GM19372 (cell line): ENCODE measurements at regions not wholly inside any gene's neighbourhood (a gene's known extent, or its start where the extent isn't known, plus 50 kb on each side); places are given as distances from the start of the nearest gene placed in this dataset.

Experiments used
- ATAC-seq: cut with Tn5 transposase; IDR thresholded peaks from one replicate; pipeline ENCODE4 v1.9.1; 2021; ENCODE audit warnings: mild to moderate bottlenecking, low read depth, moderate library complexity; ENCODE audit not compliant: unreplicated experiment

DNA sequence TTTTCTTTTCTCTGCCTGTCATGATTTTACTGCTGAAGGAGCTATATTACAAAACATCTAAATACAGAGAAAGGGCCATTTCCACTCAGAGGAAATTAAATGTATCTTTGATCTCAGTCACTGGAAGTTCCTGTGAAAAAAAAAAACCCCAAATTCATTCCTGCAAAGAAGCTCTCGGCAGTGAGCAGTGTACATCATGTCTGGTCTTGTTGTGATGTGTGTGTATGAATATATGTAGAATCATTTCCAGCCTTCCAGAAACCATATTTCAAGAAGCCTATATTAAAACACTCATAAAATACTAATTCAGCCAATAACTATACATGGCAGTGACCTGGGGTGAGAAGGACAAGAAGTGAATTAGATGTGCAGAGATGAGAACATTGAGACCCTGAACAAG lies 393.2 kb upstream of the TENM4 start:
- ATAC-seq, result no peak

DNA sequence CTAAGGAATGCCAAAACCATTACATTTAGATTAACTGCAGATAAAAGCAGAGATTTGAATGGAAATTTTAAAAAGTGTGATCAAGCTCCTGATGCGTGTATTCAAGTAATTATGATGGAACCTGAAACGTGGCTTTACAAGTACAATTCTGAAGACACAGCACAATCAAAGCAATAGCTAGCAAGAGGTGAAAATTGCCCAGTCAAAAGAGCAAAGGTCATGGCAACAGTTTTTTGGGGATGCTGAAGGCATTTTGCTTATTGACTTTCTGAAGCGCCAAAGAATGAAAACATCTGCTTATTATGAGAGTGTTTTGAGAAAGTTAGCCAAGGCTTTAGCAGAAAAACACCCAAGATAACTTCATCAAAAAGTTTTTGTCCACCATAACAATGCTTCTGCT lies 389.6 kb upstream of the TENM4 start:
- no peak for ATAC-seq

DNA sequence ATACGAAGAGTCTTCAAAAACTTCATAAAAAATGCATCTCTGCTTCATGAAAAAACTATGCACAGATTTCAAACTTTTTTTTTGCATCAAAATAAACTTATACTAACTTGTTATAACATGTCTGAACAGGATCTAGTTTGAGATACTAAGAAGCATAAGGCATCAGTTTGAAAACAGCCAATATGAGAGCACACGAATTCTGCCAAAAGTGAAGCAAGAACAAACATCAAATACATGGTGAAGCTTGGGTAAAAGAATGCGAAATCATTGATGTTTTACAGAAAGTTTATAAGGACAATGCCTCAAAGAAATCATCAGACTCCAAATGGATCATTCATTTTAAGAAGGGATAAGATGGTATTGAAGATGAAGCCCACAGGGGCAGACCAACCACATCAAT lies 389.1 kb upstream of the TENM4 start:
- ATAC-seq, result no peak

DNA sequence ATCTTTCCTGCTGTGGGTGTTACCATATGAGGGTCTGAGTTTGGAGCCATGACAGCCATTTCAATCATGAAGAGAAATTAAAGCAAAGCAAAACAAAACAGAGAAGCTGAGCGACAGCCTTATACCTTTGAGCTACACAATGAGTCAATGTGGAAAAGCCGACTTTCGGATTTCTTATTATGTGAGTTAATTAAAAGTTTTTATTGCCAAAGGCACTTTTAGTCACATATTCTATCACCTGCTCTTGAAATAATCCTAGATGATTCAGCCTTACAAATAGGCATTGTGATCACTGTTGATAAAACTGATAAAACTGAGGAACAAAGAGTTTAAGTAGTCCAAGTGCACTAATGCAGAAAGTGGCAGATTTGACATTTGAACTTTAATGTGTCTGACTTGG lies 381.9 kb upstream of the TENM4 start:
- no peak for ATAC-seq

DNA sequence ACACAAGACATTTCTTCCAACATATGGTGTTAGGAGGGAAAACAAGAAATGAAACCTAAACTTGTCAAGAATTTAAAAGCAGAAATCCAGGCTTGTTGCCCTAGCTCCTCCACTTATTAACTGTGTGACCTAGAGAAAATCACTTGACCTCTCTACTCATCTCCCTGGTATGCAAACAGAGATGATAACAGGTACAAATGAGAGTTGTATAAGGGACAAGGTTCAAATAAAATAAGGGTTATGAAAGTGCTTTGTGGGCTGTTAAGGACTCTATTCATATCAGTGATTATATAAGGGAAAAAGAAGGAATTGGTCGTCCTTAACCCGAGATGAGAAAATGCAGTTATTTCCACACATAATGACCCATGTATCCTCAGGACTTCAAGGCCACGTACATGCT lies 372.7 kb upstream of the TENM4 start:
- ATAC-seq, result no peak

DNA sequence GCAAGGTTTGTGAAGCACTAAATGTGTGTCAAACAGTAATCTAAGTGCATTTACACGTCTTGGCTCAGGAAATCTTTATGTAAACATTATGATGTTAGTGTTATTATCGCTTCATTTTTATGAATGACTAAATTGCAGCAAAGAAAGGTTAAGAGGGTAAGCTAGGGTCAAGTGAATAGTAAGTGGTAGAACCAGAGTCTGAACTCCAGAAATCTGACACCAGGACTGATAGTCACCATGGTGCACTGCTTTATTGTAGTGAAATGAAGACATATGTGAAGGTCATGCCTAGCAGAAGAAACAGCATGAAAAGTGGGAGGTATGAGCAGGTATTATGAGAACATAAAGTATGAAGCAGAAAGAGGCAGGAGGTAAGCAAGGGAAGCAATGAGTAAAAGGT lies 368.7 kb upstream of the TENM4 start:
- ATAC-seq, result no peak

DNA sequence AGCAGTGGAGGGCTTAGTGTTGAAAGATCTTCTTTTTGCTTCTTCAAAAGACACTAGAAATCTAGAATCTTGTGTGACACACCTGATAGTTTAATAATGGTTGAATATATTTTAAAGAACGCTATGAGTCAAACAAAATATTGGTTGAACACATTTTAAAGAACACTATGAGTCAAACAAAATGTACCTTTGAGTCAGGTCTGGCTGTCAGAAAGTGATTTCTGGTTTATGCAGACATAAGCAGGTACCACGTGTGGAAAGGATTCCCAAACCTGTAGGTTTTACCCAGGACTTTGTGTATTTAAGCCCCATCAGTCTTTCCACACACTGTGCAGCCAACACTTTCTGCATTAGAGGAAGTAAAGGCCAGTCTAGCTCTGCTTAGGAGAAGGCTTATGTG lies 366.7 kb upstream of the TENM4 start:
- no peak for ATAC-seq

DNA sequence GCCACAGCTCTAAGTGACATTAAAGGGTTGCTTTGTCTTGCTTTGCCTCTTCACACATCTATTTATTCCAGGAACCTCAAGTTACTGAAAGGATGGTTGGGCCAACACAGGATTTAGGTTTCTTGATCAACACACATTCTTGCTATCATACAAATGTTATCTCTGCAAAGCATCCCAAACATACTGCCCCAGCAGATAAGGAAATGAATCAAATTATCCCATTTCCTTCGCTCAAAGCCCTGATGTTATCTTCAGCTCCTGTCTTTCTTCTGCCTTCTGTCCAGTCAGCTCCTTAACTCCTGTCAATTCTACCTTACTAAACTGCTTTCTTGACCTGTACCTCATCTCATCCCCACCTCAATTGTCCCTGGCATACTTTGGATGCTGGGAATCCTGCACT lies 355.9 kb upstream of the TENM4 start:
- no peak for ATAC-seq

DNA sequence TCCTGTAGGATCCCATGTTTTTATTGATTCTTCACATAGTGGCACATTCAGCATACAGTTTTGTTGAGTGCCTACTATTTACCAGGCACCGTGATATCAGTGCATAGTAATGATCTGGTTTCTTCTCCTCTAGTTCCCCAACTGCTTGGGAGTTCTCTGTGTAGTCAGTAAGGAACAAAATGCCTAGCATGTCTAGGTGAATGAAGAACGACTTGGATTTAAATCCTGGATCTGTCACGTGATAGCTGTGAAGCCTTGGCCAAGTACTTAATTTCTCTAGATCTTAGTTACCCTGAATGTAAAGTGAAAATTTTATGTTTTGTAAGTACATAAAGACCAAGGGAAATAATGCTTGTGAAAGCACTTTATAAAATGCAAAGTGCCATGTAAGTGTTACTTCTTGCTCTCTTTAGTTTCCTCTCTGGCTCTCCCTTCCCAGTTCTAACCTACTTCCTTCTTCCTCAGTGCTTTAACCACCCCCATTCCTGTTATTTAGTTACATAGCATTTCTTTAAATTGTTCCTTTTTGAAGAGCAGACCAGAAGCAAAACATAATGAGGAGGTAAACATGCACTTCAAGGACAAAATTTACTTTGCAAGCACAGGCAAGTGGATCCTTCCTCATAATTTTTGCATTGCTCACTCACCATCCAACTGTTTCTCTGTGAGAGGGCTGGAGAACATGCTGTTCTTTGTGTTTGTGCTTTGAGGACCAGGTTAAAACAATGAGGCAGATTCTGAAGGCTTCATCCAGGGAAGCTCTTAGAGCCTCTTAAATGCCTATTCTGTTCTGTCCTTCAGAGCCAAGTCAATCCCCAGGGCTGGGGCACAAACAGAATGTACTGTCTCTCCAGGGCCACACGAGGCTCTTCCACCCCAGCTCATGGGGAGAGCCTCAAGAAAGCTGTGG lies 353.9 kb upstream of the TENM4 start:
- no peak for ATAC-seq

DNA sequence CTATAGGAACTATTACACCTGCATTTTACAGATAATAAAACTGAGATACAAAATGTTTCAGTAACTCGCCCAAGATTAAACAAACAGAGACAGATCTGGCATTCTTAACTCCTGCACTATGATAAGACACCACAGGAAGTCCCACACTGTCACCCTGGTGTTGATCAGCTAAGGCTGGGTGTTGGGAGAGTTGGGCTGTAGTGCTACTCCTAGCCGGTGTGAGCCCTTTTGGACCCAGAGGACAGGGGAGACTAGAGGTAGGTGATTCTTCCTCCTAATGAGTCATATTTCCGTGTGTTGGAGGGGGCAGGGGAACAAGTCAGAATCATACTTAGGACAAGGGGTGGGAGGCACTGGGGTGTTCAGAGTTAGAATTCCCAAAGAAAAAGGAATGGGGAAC lies 353.2 kb upstream of the TENM4 start:
- ATAC-seq, result no peak

DNA sequence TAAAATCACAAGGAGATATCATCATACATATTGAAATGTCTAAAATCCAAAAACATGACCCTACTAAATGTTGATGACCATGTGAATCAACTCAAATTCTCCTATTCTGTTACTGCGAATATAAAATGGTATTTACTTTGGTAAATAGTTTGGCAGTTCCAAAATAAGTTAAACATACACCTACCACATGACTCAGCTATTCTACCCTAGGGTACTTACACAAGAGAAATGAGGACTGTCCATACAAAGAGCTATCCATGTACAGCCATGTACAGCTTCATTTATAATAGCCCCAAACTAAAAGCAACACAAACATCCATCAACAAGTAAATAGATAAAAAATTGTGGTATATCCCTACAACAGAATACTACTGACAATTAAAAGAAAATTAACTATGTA lies 346.1 kb upstream of the TENM4 start:
- ATAC-seq, result no peak

DNA sequence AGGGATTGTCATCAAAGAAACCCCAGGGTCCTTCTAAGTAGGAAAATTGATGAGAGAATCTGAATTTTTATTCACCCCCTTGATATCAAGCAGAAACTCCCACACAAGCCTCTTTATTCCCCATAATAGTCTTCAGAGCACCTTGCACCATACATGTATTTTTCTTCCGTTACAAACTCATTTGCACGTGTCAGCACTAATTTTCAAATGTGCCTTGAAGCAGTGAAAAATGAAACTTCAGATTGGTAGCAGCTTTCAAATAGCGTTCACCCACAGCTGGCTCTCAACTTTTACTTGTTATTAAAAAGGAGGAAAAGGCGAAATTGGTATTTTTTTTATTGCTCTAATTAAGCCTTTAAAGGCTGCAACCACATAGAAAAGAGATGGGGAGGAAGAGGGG lies 343.0 kb upstream of the TENM4 start:
- ATAC-seq, result no peak

DNA sequence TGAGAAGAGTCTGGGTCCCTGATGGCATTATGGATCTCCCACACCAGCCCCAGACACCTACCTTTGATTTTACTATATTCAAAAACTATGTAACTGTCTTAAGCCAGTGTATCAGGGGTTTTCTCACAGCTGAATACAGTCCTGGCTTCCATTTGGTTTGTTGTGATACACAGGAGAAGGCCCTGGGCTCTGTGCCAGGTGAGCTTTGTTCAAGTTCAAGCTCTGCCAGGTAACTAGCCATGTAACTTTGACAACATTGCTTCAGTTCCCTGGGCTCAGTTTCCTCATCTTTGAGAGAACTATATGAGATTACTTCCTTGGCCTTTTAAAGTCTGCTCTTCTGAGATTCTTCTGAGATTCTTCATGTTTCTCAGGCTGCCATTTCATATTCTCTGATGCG lies 327.5 kb upstream of the TENM4 start:
- no peak for ATAC-seq

DNA sequence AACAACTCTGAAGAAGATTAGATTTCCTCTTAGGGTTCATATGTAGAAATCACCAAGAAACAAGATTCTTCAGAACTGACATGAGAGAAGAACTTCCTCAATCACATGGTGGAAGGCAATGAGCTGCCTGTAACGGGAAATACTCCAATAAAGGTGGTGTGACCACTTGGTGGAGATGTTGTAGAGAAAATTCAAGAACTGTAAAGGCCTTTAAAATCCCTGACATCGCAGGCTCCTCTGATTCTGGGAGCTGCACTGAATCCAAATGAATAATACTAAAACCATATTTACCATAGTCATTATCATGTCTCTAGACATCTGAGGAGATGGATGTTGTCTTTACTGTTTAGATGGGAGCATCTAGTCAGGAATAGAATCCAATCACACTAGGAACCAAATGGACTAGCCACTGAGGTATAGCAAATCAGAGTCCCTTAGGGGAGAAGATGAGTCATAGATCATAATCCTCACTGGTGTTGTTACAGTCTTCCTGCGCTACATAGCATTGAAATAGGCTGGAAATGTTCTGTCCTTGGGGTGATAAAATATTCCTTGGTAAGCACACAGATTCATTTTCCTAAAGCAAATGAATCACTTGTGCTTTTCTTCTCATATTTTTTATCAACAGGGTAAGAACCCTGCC lies 321.6 kb upstream of the TENM4 start:
- ATAC-seq, result no peak

DNA sequence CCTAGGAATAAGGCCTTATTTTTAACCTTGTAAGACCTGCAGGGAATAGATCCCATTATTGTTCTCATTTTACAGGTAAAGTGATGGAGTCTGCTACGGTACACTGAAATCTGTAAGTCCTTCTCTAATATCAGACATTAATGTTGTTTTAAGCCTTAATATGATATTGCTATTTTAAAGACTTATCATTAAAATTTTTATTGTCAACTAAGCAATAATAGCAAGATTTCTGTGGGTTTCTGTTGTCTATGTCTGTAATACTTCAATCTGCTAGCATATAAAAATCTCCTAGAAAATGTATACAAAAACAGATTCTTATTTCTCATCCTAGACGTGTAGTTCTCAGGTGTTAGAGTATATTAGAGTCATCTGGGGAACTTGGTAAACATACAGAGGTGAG lies 317.5 kb upstream of the TENM4 start:
- no peak for ATAC-seq

DNA sequence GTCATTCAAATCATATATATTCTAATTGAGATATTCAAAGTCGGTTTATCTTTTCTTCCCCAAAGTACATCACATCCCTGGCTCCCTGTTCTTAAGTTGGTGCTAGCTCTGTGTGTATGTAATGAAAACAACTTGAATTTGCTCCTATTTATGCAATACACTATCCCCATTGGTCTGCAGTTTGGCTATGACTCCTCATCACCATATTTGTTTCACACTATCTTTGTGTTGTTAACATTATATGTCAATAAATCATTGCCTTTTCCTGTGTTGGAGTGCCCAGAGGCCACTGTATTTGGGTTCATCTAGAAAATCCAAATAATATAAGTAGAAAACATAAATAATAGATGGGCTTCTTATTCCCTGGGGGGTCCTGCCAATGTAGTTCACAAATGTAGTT lies 306.6 kb upstream of the TENM4 start:
- ATAC-seq, result no peak

DNA sequence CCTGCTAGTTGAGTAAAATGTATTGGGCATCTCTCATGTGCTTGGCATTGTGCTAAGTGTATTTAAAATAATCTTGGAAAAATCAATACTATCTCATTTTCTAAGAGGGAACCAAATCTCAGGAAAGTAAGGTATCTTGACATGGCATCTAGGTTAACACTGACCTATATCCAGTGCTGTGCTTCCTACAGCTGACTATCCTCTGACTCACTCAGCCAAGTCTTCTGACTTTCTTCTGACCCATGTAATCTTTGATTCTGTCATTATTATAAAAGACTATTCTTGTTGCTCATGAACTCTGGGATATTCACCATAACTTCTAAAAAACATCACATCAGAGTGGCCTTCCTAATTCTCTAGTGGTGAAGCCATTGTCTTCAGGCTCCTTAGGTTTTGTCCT lies 304.1 kb upstream of the TENM4 start:
- ATAC-seq, result no peak

DNA sequence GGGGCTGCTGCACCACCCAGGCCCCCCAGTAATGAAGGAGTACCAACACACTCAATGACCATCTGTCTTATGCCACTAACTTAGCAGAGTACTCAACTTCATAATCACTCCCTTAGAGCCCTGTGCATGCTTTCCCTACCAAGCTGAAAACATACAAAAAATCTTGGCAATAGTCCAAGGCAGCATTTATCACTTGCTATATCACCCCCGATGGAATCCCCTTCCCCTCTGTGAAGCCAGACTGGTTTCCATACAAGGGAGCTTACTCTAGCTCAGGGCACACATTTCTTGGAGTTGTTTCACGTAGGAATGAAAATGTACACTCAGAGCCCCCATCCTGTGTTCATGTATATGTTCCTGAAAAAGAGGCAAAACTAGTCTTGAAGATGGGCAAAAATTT lies 301.3 kb upstream of the TENM4 start:
- ATAC-seq, result no peak

DNA sequence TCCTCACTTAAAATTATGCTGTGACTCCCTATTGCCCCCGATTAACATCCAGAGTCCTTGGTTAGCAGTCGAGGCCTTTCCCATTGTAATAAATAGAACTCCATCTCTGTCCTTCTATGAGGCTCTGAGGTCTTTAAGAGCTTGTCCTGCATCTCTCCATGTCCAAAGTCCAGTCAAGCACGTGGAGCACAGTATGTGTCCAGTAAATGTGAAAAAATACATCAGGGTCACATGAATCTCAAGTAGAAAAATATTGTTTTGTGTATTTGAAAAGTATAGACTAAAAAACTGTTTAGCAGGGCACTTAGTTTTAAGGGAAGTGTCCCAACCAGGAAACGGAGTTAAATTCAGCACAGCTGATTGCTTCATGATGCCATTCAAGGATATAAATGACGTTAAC lies 298.8 kb upstream of the TENM4 start:
- ATAC-seq, result no peak

DNA sequence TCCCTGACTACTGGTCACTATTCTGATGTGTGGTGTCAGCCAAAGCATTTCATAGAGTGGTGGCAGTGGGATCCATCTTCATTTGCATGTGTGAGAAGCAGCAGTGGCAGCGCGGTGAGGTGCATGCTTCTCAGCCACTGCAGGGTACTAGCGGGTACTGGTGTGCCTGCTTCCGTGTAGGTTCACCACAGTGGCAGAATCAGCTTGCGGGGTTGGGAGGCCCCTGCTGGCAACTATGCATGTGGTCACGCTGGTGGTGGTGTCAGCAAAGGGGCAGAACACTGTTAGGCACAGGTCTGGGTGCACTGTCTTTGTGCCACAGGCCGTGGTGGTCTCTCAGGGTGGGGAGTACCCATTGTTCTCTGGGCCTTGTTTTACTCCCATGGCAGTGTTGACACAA lies 286.4 kb upstream of the TENM4 start:
- no peak for ATAC-seq

DNA sequence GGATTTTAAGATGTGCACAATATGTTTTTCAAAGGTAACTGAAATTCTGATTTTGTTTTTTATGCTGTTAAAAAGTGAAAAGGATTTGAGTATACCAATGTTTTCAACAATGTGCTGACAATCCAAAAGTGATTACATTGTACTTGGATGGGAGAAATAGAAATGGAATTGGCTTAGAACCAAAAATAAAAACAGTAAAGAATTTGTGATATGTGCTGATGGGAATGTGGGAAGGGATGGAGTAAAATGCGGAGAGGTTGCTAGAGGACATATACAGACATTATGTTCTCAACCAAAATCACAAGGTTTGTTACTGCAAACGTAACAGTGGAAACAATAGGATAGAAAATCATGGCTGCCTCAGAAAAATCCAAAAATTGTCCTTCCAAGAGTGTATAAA lies 279.3 kb upstream of the TENM4 start:
- no peak for ATAC-seq

DNA sequence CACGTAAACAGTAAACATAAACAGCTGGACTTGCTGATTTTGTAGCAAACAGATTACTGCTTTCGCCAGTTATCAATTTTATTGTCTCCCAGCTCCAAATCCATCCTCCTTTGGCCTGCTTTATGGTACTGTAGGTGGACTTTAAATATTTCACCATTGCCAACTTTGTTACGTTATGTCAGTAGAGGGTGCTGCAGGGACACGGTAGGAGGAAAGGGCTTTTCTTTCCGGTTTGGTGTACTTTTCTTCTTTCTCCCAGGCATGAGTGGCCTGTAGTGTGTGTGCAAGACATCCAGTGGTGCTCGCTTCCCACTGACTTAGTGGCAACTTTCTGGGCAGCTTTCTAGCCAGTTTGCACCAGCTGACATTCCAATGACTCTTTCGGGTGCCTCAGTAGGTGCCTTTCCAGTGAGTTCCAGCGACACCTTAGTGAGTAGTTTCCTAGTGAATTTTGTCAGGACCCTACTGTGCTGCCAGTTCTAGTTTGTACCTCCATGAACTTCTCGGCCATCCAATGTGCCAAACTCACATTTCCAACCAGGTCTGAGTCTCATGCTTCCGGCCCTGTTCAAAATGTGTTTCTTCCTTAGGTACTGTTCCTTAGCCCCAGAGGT lies 267.6 kb upstream of the TENM4 start:
- ATAC-seq, result peak; percentile 67
